Neural crest cell (in vitro differentiated cells): ENCODE measurements at regions not wholly inside any gene's neighbourhood (a gene's known extent, or its start where the extent isn't known, plus 50 kb on each side); places are given as distances from the start of the nearest gene placed in this dataset.
"Not testable (repeated sequence)": the region's sequence is repeated elsewhere in the genome, so short reads cannot be mapped to it uniquely, and the experiment has no call there.

Source experiments
- DNase-seq: peaks from one replicate; pipeline ENCODE4 v3.0.0; 2021; ENCODE audit warnings: low read depth, mixed read lengths, low spot score
- H3K27ac Mint-ChIP-seq: one replicate; pipeline ENCODE4 v1.8.0; 2021; ENCODE audit warnings: mild to moderate bottlenecking, mixed read lengths; ENCODE audit not compliant: unreplicated experiment
- H3K27me3 Mint-ChIP-seq: 2 replicates; pipeline ENCODE4 v1.8.0; 2021; ENCODE audit warnings: low read depth, mild to moderate bottlenecking, mixed read lengths
- H3K36me3 Mint-ChIP-seq: 2 replicates; pipeline ENCODE4 v1.8.0; 2021; ENCODE audit warnings: low read depth, mild to moderate bottlenecking, mixed read lengths
- H3K4me1 Mint-ChIP-seq: 2 replicates; pipeline ENCODE4 v1.8.0; 2021; ENCODE audit warnings: mixed read lengths
- H3K4me3 Mint-ChIP-seq: one replicate; pipeline ENCODE4 v1.8.0; 2021; ENCODE audit warnings: mild to moderate bottlenecking, mixed read lengths
- H3K9me3 Mint-ChIP-seq: 2 replicates; pipeline ENCODE4 v1.8.0; 2021; ENCODE audit warnings: mixed read lengths
- CTCF ChIP-seq: fragments of 200-600 bp; sonication (generic); conservative IDR thresholded peaks from 2 replicates; pipeline ENCODE4 v1.5.0; 2021; ENCODE audit warnings: antibody characterized with exemption, mild to moderate bottlenecking

DNA sequence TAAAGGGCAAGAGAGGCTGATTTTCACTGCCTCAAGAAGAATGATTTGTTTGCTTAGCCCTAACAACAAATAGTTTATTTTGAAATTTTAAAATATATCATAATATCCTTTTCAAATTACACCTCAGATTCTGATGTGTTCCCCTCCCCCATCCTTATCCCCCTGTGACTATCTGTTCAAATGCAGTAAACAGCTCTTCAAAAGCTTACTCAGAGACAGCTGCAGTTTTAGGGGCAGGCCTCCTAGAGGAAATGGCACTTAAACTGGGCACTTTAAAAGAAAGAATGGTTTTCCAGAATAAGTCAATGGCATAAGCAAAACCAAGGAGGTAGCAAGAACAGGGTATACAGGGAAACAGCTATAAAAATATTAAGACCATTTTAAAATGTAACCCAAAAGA is 118.6 kb upstream of the UST start:
- Mint-ChIP-seq H3K4me1 (no peaks in the 10 kb centered on the region), H3K27ac (no peak overlapping the region), H3K36me3 (no peaks in the 10 kb centered on the region), H3K27me3 (no peaks in the 10 kb centered on the region), H3K9me3 (peaks cover 7% of the 10 kb centered on the region), H3K4me3 (no peak overlapping the region)
- no peak for TF ChIP-seq CTCF
- DNase-seq: no peak

DNA sequence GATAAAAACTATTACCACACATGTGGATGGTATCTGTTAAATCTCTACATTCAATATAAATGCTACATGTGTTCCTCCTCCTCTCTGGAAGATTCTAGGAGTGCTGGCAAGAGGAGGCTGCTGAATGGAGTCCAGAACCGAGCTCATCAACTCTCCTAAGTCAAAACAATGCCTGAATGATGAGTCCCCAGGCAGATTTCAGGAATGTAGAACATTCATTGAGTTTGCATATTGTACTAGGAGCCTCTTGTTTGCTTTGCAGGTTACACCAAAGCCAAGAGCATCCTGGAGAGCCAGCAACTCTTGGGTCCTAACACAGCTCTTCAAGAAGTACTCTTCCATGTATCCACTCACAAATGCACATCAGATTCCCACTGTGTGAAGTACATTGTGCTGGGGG is 117.6 kb upstream of the UST start:
- no peaks in the 10 kb centered on the region for H3K4me1 Mint-ChIP-seq
- TF ChIP-seq CTCF: no peak
- no peak for DNase-seq
- no peak overlapping the region for H3K4me3 Mint-ChIP-seq
- H3K36me3 Mint-ChIP-seq: no peaks in the 10 kb centered on the region
- H3K27ac Mint-ChIP-seq: no peak overlapping the region
- peaks cover 4% of the 10 kb centered on the region for H3K9me3 Mint-ChIP-seq
- no peaks in the 10 kb centered on the region for H3K27me3 Mint-ChIP-seq

DNA sequence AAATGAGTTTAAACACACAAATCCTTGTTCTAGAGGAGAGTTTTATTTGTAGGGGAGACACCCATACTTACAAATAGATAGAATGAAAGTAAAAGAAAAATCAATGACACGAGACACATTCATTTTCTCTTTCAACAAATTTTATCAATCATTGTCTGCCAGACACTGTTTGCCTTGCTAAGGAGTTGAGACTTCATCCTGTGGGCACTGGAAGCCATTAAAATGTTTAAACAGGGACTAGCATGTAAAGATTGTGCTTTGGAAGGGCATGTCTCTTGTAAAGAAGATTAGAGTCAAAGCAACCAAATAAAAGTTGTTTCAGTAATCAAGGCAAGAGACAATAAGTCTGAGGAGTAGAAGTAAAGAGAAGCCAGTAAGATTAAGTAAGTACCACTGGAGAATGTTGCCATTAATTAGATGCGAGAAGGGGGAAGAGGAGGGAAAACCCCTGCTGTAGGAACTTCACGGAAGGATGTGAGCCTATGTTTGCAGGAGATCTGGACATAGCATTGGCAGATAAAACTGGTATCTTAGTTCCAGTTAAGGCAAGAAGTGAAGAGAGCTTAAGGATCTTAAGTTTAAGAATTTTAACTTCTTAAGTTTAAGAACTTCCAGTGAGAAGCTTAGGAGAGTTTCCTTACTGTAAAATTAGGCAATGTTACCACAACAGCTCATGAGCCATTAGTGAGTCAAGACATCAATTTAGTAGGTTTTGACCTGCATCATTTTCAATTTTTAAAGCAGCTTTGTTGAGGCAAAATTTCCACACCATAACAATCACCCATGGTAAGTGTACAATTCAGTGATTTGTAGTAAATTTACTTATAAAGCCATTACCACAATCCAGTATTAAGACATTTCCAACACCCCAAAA is 117.0 kb upstream of the UST start:
- no peak overlapping the region for H3K27ac Mint-ChIP-seq
- no peak for TF ChIP-seq CTCF
- peaks cover 4% of the 10 kb centered on the region for H3K9me3 Mint-ChIP-seq
- H3K36me3 Mint-ChIP-seq: no peaks in the 10 kb centered on the region
- no peaks in the 10 kb centered on the region for H3K4me1 Mint-ChIP-seq
- DNase-seq: no peak
- H3K4me3 Mint-ChIP-seq: no peak overlapping the region
- no peaks in the 10 kb centered on the region for H3K27me3 Mint-ChIP-seq

DNA sequence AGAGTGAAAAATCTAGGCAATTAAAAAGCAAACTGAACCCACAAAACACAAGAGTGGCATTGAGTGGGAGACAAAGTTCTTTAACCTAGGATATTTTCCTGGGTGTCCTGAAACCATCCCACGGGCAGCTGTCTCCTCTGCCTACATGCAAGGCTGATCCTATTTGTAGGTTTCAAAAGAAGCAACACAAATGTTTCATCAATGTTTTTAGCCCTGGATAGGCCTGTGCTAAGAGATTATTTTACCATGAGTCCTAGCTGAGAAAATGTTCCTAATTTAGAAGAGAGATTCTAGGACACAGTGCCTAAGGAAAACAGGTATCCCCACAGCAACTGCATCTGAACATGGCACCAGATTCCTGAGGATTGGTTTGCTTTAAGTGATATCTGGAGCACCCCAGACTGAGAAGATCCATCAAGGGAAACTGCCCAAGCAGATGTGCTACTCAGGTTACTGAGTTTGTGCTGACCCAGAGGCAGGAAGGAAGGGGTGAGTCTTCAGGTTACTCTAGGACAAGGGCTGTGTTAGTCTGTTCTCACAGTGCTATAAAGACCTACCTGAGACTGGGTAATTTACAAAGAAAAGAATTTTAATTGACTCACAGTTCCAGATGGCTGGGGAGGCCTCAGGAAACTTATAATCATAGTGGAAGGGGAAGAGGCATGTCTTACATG is 111.6 kb upstream of the UST start:
- Mint-ChIP-seq H3K36me3 (peaks cover 4% of the 10 kb centered on the region), H3K4me1 (no peaks in the 10 kb centered on the region), H3K9me3 (peaks cover 14% of the 10 kb centered on the region), H3K27me3 (no peaks in the 10 kb centered on the region), H3K4me3 (no peak overlapping the region), H3K27ac (no peak overlapping the region)
- no peak for DNase-seq
- no peak for TF ChIP-seq CTCF

DNA sequence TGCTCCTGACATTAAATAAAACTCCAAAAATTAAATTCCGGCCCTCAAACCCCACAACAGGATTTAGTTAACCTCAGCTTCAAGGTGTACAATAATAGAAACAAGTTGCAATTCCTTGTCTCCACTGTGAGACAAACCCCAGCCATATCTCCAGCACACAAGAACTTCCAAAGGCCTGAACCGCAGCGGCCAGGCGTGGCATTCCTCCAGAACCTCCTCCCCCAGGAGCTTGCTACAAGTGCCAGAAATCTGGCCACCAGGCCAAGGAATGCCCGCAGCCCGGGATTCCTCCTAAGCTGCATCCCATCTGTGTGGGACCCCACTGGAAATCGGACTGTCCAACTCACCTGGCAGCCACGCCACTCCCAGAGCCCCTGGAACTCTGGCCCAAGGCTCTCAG is 105.0 kb upstream of the UST start:
- H3K27me3 Mint-ChIP-seq, DNase-seq, H3K4me1 Mint-ChIP-seq, H3K27ac Mint-ChIP-seq, H3K4me3 Mint-ChIP-seq: not testable (repeated sequence)
- Mint-ChIP-seq H3K36me3 (peaks cover 10% of the 10 kb centered on the region), H3K9me3 (peaks cover 20% of the 10 kb centered on the region)

DNA sequence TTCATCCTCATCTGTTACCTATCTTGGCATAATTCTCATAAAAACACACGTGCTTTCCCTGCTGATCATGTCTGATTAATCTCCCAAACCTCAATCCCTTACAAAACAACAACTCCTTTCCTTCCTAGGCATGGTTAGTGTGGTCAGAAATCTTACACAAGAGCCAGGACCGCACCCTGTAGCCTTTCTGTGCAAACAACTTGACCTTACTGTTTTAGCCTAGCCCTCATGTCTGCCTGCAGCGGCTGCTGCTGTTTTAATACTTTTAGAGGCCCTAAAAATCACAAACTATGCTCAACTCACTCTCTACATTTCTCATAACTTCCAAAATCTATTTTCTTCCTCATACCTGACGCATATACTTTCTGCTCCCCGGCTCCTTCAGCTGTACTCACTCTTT is 103.6 kb upstream of the UST start:
- DNase-seq, H3K4me3 Mint-ChIP-seq, H3K27ac Mint-ChIP-seq, H3K27me3 Mint-ChIP-seq, H3K4me1 Mint-ChIP-seq: not testable (repeated sequence)
- Mint-ChIP-seq H3K36me3 (peaks cover 10% of the 10 kb centered on the region), H3K9me3 (peaks cover 19% of the 10 kb centered on the region)

DNA sequence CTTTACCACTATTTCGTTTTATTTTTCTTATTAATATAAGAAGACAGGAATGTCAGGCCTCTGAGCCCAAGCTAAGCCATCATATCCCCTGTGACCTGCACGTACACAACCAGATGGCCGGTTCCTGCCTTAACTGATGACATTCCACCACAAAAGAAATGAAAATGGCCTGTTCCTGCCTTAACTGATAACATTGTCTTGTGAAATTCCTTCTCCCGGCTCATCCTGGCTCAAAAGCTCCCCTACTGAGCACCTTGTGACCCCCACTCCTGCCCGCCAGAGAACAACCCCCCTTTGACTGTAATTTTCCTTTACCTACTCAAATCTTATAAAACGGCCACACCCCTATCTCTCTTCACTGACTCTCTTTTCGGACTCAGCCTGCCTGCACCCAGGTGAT is 101.8 kb upstream of the UST start:
- DNase-seq, H3K27me3 Mint-ChIP-seq, H3K27ac Mint-ChIP-seq, H3K4me1 Mint-ChIP-seq, H3K4me3 Mint-ChIP-seq: not testable (repeated sequence)
- Mint-ChIP-seq H3K9me3 (peaks cover 11% of the 10 kb centered on the region), H3K36me3 (peaks cover 10% of the 10 kb centered on the region)
